ENCODE measurements at regions not wholly inside any gene's neighbourhood (a gene's known extent, or its start where the extent isn't known, plus 50 kb on each side); places are given as distances from the start of the nearest gene placed in this dataset.
A peak's percentile ranks its signal among the peaks of the same experiment; 100 is the strongest.

DNA sequence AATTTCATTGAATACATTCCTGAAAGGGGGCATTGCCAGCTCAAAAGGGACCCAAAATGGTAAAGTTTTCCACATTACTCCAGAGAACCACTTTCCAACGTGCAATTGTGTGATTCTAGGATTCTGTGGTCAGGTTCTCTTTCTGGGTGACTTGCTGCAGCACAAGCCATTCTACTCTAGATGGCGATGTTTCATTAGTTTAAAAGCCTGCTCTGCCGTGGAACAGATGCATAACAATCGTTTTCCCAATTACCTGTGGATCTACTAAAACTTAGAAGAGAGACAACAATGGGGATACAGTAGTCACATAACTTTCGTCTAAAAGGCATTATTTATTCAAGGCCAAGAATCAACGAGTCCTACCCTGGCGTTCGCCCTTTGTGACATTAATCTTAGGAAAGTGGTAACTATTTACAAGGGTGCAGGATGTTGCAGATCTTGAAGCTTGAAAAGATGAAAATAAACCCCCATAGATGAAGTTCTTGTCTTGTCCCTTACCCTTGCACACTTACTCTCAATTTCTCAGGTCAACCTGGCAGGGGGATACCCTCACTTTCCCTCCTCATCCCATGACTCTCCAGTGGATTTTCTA is 400.9 kb downstream of the SNAPC1 start:
- H3K9me3 ChIP-seq (ENCODE audit: control insufficient read depth, insufficient read depth, low read depth, low read length) = no peaks in the 10 kb centered on the region
- DNase-seq (ENCODE audit: low read depth in 2 of 2) = peak; percentile 34 to 69
- H3K4me2 ChIP-seq (ENCODE audit: extremely low read depth, insufficient read depth, low read length) = no peak overlapping the region
- no peak overlapping the region for H3K9ac ChIP-seq (ENCODE audit: insufficient read depth, low read length)
- H4K20me1 ChIP-seq (ENCODE audit: control insufficient read depth, extremely low read depth, insufficient read depth, low read length) = no peaks in the 10 kb centered on the region
- H3K79me2 ChIP-seq (ENCODE audit: control insufficient read depth, insufficient read depth, low read length) = no peaks in the 10 kb centered on the region
- no peaks in the 10 kb centered on the region for H3K4me1 ChIP-seq (ENCODE audit: control insufficient read depth, extremely low read depth, insufficient read depth, low read length)
- H3K27me3 ChIP-seq (ENCODE audit: control insufficient read depth, insufficient read depth, low read length) = no peaks in the 10 kb centered on the region
- no peak overlapping the region for H2AFZ ChIP-seq (ENCODE audit: low read length)
- H3K27ac ChIP-seq (ENCODE audit: insufficient read depth, low read length) = no peak overlapping the region
- TF ChIP-seq, protein P1, sequence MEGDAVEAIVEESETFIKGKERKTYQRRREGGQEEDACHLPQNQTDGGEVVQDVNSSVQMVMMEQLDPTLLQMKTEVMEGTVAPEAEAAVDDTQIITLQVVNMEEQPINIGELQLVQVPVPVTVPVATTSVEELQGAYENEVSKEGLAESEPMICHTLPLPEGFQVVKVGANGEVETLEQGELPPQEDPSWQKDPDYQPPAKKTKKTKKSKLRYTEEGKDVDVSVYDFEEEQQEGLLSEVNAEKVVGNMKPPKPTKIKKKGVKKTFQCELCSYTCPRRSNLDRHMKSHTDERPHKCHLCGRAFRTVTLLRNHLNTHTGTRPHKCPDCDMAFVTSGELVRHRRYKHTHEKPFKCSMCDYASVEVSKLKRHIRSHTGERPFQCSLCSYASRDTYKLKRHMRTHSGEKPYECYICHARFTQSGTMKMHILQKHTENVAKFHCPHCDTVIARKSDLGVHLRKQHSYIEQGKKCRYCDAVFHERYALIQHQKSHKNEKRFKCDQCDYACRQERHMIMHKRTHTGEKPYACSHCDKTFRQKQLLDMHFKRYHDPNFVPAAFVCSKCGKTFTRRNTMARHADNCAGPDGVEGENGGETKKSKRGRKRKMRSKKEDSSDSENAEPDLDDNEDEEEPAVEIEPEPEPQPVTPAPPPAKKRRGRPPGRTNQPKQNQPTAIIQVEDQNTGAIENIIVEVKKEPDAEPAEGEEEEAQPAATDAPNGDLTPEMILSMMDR (conservative IDR thresholded peaks at IDR 0.05 in 1 of 2, IDR thresholded peaks at IDR 0.05 in 1 of 2; ENCODE audit: low read depth in 1 of 2, low read length in 2 of 2) = peak; percentile 92 to 93
- no peak for TF ChIP-seq EZH2 (IDR thresholded peaks at IDR 0.05; ENCODE audit: low read length, missing control alignments)
- H3K36me3 ChIP-seq (ENCODE audit: control insufficient read depth, insufficient read depth, low read length) = no peaks in the 10 kb centered on the region
- no peak overlapping the region for H3K4me3 ChIP-seq (replicated peaks in 1 of 4; ENCODE audit: control extremely low read depth in 1 of 4, insufficient read depth in 1 of 4, low read depth in 3 of 4, low read length in 4 of 4)

DNA sequence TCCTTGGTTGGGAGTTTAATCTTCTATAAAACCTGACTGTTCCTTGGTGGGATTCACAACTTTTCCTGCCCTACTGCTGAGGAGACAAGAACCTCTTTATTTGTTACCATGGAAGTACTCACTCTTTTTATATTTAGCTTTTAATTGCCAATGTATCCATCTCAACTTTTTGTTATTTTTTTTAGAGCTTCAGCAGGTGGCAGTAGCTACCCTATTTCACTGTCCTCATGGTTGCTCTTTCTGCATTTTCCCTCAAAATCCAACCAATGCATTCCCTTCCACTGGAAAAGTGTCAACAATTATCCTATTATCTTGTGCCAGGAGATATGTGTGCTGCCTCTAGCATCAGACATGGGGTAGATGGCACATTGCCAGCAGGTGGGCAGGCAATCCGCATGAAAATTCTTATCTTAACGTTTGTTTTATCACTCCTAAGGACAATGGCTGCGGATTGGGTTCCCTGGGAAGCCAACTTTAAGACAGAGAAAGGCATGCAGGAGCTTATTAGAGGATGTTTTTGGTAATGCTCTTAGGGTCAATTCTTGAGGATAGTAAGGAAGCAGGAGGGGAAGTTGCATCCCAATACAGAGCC is 406.4 kb downstream of the SNAPC1 start:
- TF ChIP-seq EZH2 (IDR thresholded peaks at IDR 0.05; ENCODE audit: low read length, missing control alignments) = no peak
- TF ChIP-seq, protein P1 (conservative IDR thresholded peaks at IDR 0.05 in 1 of 2, IDR thresholded peaks at IDR 0.05 in 1 of 2; ENCODE audit: low read depth in 1 of 2, low read length in 2 of 2) = peak; percentile 25 to 33
- peak in 1 of 2 donors; percentile 22 for DNase-seq (ENCODE audit: low read depth in 2 of 2)
- H2AFZ ChIP-seq (ENCODE audit: low read length) = no peak overlapping the region
- no peak overlapping the region for H3K4me2 ChIP-seq (ENCODE audit: extremely low read depth, insufficient read depth, low read length)
- no peaks in the 10 kb centered on the region for H3K27me3 ChIP-seq (ENCODE audit: control insufficient read depth, insufficient read depth, low read length)
- no peaks in the 10 kb centered on the region for H3K4me1 ChIP-seq (ENCODE audit: control insufficient read depth, extremely low read depth, insufficient read depth, low read length)
- no peaks in the 10 kb centered on the region for H3K36me3 ChIP-seq (ENCODE audit: control insufficient read depth, insufficient read depth, low read length)
- no peak overlapping the region for H3K27ac ChIP-seq (ENCODE audit: insufficient read depth, low read length)
- H3K9me3 ChIP-seq (ENCODE audit: control insufficient read depth, insufficient read depth, low read depth, low read length) = no peaks in the 10 kb centered on the region
- no peak overlapping the region for H3K4me3 ChIP-seq (replicated peaks in 1 of 4; ENCODE audit: control extremely low read depth in 1 of 4, insufficient read depth in 1 of 4, low read depth in 3 of 4, low read length in 4 of 4)
- H3K79me2 ChIP-seq (ENCODE audit: control insufficient read depth, insufficient read depth, low read length) = no peaks in the 10 kb centered on the region
- no peak overlapping the region for H3K9ac ChIP-seq (ENCODE audit: insufficient read depth, low read length)
- no peaks in the 10 kb centered on the region for H4K20me1 ChIP-seq (ENCODE audit: control insufficient read depth, extremely low read depth, insufficient read depth, low read length)

DNA sequence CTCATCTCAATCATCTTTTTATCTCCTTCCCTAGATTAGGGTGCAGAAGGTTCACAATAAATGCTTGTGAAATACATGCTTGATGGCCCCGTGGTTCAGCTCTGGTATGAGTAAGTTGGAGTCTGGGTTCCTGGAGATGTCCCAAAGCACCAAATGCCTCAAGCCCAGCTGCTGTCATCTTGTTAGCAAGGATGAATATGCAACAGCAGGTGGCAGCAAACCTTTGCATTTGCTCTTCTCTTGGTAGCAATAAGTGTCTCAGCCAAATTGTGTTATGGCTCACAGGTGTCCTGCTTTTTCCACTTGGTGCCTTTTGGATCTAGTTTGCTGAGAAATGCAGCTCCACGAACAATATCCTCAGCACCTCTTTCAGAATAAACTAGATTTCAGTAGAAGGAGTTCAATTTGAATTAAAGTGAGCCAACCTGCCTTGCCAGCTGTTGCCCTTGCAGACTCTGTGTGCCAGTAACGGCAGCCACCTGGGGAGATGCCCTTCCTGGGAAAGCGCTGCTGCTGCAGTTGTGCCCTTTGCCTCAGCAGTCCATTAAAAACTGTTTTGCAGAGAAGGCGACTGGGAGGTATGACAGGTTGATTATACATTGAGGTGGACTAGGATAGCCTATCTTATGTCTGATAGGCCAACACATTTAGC is 417.3 kb downstream of the SNAPC1 start:
- H3K27ac ChIP-seq (ENCODE audit: insufficient read depth, low read length) = no peak overlapping the region
- H3K36me3 ChIP-seq (ENCODE audit: control insufficient read depth, insufficient read depth, low read length) = no peaks in the 10 kb centered on the region
- no peaks in the 10 kb centered on the region for H3K4me1 ChIP-seq (ENCODE audit: control insufficient read depth, extremely low read depth, insufficient read depth, low read length)
- no peaks in the 10 kb centered on the region for H4K20me1 ChIP-seq (ENCODE audit: control insufficient read depth, extremely low read depth, insufficient read depth, low read length)
- H3K9ac ChIP-seq (ENCODE audit: insufficient read depth, low read length) = no peak overlapping the region
- H3K79me2 ChIP-seq (ENCODE audit: control insufficient read depth, insufficient read depth, low read length) = no peaks in the 10 kb centered on the region
- DNase-seq (ENCODE audit: low read depth in 2 of 2) = peak; percentile 87 to 95
- no peaks in the 10 kb centered on the region for H3K27me3 ChIP-seq (ENCODE audit: control insufficient read depth, insufficient read depth, low read length)
- no peak for TF ChIP-seq EZH2 (IDR thresholded peaks at IDR 0.05; ENCODE audit: low read length, missing control alignments)
- TF ChIP-seq, protein P1 (conservative IDR thresholded peaks at IDR 0.05 in 1 of 2, IDR thresholded peaks at IDR 0.05 in 1 of 2; ENCODE audit: low read depth in 1 of 2, low read length in 2 of 2) = peak; percentile 68 to 74
- H3K4me3 ChIP-seq (replicated peaks in 1 of 4; ENCODE audit: control extremely low read depth in 1 of 4, insufficient read depth in 1 of 4, low read depth in 3 of 4, low read length in 4 of 4) = no peak overlapping the region
- H3K9me3 ChIP-seq (ENCODE audit: control insufficient read depth, insufficient read depth, low read depth, low read length) = no peaks in the 10 kb centered on the region
- H2AFZ ChIP-seq (ENCODE audit: low read length) = no peak overlapping the region
- H3K4me2 ChIP-seq (ENCODE audit: extremely low read depth, insufficient read depth, low read length) = no peak overlapping the region

All from fibroblast of lung (primary cell).